Cerebellar nuclear complex (tissue), 1 donor: ENCODE measurements at regions not wholly inside any gene's neighbourhood (a gene's known extent, or its start where the extent isn't known, plus 50 kb on each side); places are given as distances from the start of the nearest gene placed in this dataset.

Experiments
- DNase-seq, 2 experiments: peaks; one replicate each; lab custom pipeline; 2025; lab: John Stamatoyannopoulos, UW

DNA sequence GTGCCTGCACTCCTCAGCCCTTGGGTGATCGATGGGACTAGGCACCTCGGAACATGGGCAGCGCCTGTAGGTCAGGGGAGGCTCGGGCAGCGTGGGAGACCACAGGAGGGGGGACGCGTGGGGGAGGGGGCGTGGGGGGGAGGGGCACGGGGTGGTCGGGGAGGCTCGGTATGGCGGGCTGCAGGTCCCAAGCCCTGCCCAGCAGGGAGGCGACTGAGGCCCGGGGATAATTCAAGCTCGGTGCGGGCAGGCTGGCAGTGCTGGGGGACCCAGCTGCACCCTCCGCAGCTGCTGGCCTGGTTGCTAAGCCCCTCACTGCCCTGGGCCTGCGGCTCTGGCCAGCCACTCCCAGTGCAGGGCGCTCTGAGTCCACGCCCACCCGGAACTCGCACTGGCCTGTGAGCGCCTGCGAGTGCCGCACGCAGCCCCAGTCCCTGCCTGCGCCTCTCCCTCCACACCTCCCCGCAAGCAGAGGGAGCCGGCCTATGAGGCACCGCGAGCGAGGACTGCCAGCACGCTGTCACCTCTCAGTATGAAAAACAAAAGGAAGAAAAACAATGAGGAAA is 1698.3 kb upstream of the RAG2 start:
- no peak for DNase-seq

GRCh38 chr11:38282718-38283117 is 1684.7 kb upstream of the RAG2 start:
- no peak for DNase-seq

DNA sequence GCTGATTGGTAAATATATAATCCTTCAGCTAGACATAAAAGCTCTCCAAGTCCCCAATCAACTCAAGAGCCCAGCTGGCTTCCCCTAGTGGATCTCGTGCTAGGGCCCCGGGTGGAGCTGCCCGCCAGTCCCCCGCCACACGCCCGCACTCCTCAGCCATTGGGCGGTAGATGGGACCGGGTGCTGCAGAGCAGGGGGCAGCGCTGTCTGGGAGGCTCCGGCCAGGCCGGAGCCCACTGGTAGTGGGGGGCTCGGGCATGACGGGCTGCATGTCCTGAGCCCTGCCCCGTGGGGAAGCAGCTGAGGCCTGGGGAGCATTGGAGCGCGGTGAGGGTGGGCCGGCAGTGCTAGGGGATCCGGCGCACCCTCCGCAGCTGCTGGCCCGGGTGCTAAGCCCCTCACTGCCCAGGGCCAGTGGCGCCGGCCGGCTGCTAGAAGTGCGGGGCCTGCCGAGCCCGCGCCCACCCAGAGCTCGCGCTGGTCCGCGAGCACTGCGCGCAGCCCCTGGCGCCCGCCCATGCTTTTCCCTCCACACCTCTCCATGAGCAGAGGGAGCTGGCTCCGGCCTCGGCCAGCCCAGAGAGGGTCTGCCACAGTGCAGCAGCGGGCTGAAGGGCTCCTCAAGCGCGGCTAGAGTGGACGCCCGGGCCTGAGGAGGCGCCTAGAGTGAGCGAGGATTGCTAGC is 1680.6 kb upstream of the RAG2 start:
- no peak for DNase-seq

DNA sequence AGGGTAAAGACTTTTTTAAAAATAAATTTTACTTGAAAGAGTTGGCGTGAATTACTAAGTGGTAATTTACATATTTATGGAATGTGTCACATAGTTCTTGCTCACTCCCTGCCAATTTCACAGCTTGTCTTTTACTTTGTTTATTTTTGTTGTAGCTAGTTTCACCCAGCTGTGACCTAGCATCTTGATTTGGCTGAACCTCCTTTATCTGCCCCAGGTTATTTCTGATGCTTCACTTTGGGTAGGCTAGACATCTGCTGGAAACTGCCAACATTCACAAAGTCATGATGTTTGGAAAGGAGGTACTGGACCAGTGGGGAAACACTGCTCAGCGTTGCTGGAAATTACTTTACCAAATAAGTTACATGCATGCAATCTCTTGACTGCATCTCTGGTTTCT is 1676.0 kb upstream of the RAG2 start:
- DNase-seq = no peak

DNA sequence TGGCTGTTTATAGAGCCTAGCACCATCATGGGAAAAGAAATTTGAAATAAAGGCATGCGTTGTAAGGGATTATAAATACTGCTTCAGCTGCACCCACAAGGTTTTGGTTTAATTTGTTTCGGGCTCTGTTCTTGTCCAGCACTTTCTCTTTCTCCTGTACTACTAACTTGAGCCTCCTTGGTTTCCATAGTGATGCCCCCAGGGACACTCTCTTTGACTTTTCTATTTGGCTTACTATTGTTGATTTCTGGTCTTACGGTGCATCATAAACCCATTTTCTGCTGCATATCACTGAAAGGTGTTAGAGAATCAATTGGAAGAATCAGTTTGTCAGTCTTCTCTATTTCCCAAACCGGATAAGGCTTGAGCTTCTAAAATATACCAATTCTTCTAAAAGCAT is 1674.3 kb upstream of the RAG2 start:
- no peak for DNase-seq

GRCh38 chr11:38266691-38267090 is 1668.7 kb upstream of the RAG2 start:
- DNase-seq = no peak

GRCh38 chr11:38256436-38256835 is 1658.4 kb upstream of the RAG2 start:
- no peak for DNase-seq

- DNase-seq = no peak
Measured at GRCh38 chr11:38254913-38255312, 1656.9 kb upstream of the RAG2 start.

- no peak for DNase-seq
Measured at GRCh38 chr11:38252620-38253019, 1654.6 kb upstream of the RAG2 start.

DNA sequence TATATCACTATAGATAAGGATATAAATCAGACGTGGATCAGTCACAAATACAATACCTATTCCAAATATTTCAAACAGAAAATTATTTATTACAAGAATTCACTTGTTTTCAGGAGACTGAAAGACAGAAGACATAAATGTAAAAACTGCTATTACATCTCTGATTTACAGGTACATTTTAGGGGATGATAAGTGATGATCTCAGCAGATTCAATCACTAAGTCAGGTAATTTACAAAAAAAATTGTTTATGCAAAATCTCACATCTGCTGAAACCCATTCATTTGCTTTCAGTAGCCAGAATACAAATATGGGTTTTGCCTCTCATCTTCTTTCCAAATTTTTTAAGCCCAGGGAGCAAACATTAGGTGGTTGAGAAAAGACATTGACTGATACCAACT is 1648.4 kb upstream of the RAG2 start:
- no peak for DNase-seq

GRCh38 chr11:38226684-38227083 is 1628.6 kb upstream of the RAG2 start:
- no peak for DNase-seq

- DNase-seq = no peak
Measured at GRCh38 chr11:38221295-38221694, 1623.3 kb upstream of the RAG2 start.

DNA sequence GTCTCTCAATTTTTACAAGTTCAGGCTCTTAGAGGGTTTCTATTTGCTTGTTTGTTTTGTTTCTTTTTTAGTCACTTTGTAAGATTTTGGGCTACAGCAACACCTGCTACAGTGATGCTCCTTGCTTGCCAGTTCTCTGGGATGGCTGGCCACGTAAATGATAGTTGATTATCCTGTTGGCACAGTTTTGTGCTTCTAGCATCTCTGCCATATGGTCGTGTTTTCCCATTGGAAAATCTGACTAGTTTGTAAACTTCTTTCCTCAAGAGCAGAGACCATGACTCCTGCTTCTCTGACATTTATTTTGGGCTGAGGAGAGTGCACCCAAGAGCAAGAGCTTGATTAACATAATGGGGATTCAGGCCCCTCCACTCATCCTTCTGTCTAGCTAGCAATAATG is 1621.6 kb upstream of the RAG2 start:
- no peak for DNase-seq

DNA sequence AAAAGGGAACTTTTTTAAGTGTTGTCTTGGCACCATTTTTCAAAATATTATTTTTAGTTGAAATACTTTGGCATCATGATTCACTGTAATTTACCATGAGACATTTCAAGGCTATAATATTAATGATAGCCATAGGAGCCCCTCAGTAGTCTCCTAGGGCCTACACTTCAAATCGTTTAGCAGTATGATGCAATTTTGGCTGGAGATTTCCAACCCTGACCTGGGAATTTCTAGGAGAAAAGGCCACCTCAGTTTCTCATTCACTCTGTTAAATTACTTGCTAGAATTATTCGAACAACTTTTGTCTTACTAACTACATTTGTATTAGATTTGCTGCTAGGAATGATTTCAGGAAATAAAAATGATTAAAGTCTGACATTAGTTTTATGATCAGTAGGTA is 1610.9 kb upstream of the RAG2 start:
- DNase-seq = no peak

DNA sequence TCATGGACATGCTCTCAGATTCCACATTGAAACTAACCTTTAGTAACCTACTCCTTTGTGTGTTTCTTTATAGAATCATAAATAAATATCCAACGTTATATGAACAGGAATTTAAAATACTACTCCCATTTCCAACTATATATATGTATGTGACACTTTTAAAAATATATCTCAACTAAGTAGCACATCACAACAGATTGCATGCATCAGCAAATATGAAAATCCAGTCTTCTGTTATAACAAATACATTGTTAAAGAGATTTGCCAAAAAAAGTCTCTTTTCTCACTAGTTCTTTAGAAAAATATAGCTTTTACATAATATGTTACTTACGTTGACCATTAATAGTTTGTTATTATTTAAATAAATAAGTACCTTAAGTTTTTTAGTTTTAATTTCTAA is 1608.6 kb upstream of the RAG2 start:
- no peak for DNase-seq

DNA sequence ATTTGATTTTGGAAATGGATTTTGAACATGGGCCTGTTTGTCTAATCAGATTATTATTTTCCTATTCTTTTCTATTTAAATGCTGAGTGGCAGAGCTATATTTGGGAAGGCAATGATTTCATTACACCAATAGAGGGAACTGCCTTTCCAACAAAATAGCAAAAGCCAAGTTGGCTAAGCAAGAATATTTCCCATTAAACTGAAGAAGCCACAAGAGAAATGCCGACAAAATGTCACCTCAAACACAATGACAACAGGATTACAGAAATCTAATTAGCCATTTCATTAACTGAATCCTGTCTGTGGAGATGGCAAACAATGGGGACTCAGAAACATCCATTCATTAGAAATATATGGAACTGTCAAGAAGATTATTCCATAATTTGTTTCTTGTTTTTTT is 1593.1 kb upstream of the RAG2 start:
- no peak for DNase-seq

DNA sequence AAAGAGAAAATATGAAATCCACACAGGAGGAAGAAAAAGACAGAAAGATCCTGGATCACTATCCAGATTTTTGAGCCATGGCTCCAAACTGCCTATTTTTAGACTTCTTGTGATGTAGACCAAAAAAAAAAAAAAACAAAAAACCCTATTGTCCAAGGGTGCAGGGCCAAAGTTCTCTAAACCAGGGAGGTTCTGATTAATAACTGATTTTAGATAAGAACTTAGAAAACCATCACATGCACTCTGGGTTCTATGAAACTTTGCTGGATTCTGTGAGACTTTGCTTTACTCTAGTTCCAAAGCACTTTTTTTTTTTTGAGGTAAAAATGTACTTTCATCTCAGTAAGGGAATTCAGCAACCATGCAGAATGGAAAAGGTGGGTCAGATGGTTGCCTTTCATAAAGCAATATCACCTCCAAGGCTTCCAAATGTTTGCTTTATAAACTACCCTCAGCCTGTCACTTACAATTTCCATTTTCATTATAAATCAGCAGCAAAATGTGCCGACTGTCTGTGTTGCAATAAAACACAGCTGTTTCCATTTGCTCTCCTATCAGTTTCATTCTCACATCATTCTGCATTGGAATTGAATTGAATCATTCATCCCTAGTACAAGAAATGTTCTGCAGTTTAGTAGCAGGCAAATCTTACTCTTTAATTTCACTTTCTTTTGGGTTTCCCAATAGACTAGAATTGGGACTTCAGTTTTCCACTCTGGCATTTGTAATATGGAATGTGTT is 1584.3 kb upstream of the RAG2 start:
- no peak for DNase-seq

GRCh38 chr11:38176686-38177322 is 1578.8 kb upstream of the RAG2 start:
- no peak for DNase-seq

- DNase-seq = no peak
Measured at GRCh38 chr11:38173676-38174075, 1575.6 kb upstream of the RAG2 start.

- DNase-seq = no peak
Measured at GRCh38 chr11:38169286-38169685, 1571.2 kb upstream of the RAG2 start.

- DNase-seq = no peak
Measured at GRCh38 chr11:38163526-38163925, 1565.5 kb upstream of the RAG2 start.

DNA sequence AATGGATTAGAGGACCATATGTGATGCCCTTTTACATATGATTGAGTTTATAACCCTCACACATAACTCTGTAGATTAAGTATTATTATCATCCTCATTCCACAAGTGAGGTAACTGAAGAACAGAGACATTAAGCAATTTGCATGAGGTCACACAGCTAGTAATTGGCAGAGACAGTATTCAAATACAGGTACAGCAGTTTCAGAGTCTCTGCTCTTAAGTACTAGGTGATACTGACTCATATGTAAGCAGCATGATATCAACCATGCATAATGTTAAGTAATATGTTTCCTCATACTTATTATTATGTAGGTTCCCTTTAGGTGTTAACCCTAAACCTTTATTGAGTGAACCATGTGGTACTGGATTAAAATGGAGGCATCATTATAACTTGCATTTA is 1562.4 kb upstream of the RAG2 start:
- no peak for DNase-seq

- no peak for DNase-seq
Measured at GRCh38 chr11:38159038-38159437, 1561.0 kb upstream of the RAG2 start.
